GM21423 (cell line): ENCODE measurements at regions not wholly inside any gene's neighbourhood (a gene's known extent, or its start where the extent isn't known, plus 50 kb on each side); places are given as distances from the start of the nearest gene placed in this dataset.

Source experiments
- ATAC-seq: cut with Tn5 transposase; IDR thresholded peaks from one replicate; pipeline ENCODE4 v1.9.1; 2021; ENCODE audit warnings: mild to moderate bottlenecking, moderate library complexity; ENCODE audit not compliant: unreplicated experiment

- ATAC-seq: no peak
Observed at GRCh38 chr13:22047082-22047784, 376.4 kb downstream of the FGF9 start.

GRCh38 chr13:22047785-22048104 is 376.9 kb downstream of the FGF9 start:
- no peak for ATAC-seq

- ATAC-seq: no peak
Observed at GRCh38 chr13:22049384-22049783, 378.5 kb downstream of the FGF9 start.

GRCh38 chr13:22050951-22051563 is 380.2 kb downstream of the FGF9 start:
- no peak for ATAC-seq

- no peak for ATAC-seq
Observed at GRCh38 chr13:22053053-22053452, 382.2 kb downstream of the FGF9 start.

GRCh38 chr13:22055259-22055658 is 384.4 kb downstream of the FGF9 start:
- ATAC-seq: no peak

- ATAC-seq: no peak
Observed at GRCh38 chr13:22060187-22060586, 389.3 kb downstream of the FGF9 start.

- peak; percentile 48 for ATAC-seq
Observed at GRCh38 chr13:22061371-22061805, 390.5 kb downstream of the FGF9 start.

- peak; percentile 62 for ATAC-seq
Observed at GRCh38 chr13:22061806-22062391, 391.0 kb downstream of the FGF9 start.

- no peak for ATAC-seq
Observed at GRCh38 chr13:22062478-22063205, 391.8 kb downstream of the FGF9 start.

- ATAC-seq: no peak
Observed at GRCh38 chr13:22063416-22064124, 392.7 kb downstream of the FGF9 start.

- ATAC-seq: no peak
Observed at GRCh38 chr13:22064854-22065620, 394.2 kb downstream of the FGF9 start.

GRCh38 chr13:22073718-22074117 is 402.8 kb downstream of the FGF9 start:
- ATAC-seq: no peak

GRCh38 chr13:22074403-22074802 is 403.5 kb downstream of the FGF9 start:
- no peak for ATAC-seq

GRCh38 chr13:22076658-22077057 is 405.8 kb downstream of the FGF9 start:
- ATAC-seq: peak; percentile 50

- no peak for ATAC-seq
Observed at GRCh38 chr13:22077205-22077683, 406.4 kb downstream of the FGF9 start.

- ATAC-seq: no peak
Observed at GRCh38 chr13:22077764-22078163, 406.9 kb downstream of the FGF9 start.

- ATAC-seq: no peak
Observed at GRCh38 chr13:22079961-22080360, 409.1 kb downstream of the FGF9 start.

GRCh38 chr13:22080832-22081231 is 410.0 kb downstream of the FGF9 start:
- no peak for ATAC-seq

GRCh38 chr13:22081430-22081829 is 410.6 kb downstream of the FGF9 start:
- ATAC-seq: no peak
